Endothelial cell of umbilical vein (primary cell): ENCODE measurements at regions not wholly inside any gene's neighbourhood (a gene's known extent, or its start where the extent isn't known, plus 50 kb on each side); places are given as distances from the start of the nearest gene placed in this dataset.

Source experiments
- BruUV-seq: library from RNA; stranded (reverse); fragments of 400-500 nt; replicated peaks from 2 replicates; lab custom pipeline; 2021; lab: Mats Ljungman, UMichigan
- CTCF ChIA-PET: fragments of 300-600, 350-600 bp; sonication (Branson Sonifier 250); formaldehyde crosslinking; loops from one replicate; lab custom pipeline; 2021; ENCODE audit warnings: antibody characterized with exemption, inconsistent platforms; lab: Charles Lee
- POLR2A ChIA-PET: fragments of 300-600, 350-600 bp; sonication (Branson Sonifier 250); formaldehyde crosslinking; loops from one replicate; lab custom pipeline; 2021; ENCODE audit warnings: antibody characterized with exemption, inconsistent platforms; lab: Charles Lee
- DNase-seq: peaks from one replicate; pipeline ENCODE4 v3.0.0-alpha.2; 2011; ENCODE audit warnings: low read depth, low spot score
- FAIRE-seq: peaks from 2 replicates; lab custom pipeline; 2011; peaks lifted over from hg19 to GRCh38; lab: Jason Lieb, UNC
- H2AFZ ChIP-seq: 2 replicates; pipeline ENCODE4 v1.6.0; 2012; ENCODE audit warnings: low read depth, low read length, control low read depth, inconsistent platforms
- H3K27ac ChIP-seq: 2 replicates; pipeline ENCODE4 v1.5.1; 2011; ENCODE audit warnings: low read depth, mild to moderate bottlenecking, control low read depth, low read length, moderate library complexity; ENCODE audit not compliant: insufficient read depth
- H3K27me3 ChIP-seq, 2 experiments: 2 replicates each; pipeline versions ENCODE4 v1.6.0 to v1.6.1; 2011; ENCODE audit warnings: low read length in 2 of 2, mixed read lengths in 1 of 2; ENCODE audit not compliant: control insufficient read depth in 2 of 2, insufficient read depth in 2 of 2
- H3K36me3 ChIP-seq, 2 experiments: 2 replicates in 1 of 2; 3 replicates in 1 of 2; pipeline ENCODE4 v1.5.1; 2011; ENCODE audit warnings: low read length in 2 of 2, mild to moderate bottlenecking in 1 of 2, moderate library complexity in 1 of 2; ENCODE audit not compliant: control insufficient read depth in 2 of 2, insufficient read depth in 2 of 2; ENCODE audit errors: extremely low read depth in 1 of 2
- H3K4me1 ChIP-seq: 3 replicates; pipeline ENCODE4 v1.5.1; 2011; ENCODE audit warnings: mild to moderate bottlenecking, low read length; ENCODE audit not compliant: control insufficient read depth, insufficient read depth; ENCODE audit errors: extremely low read depth
- H3K4me2 ChIP-seq: 2 replicates; pipeline ENCODE4 v1.6.1; 2011; ENCODE audit warnings: low read length, control low read depth, mixed read lengths; ENCODE audit not compliant: insufficient read depth
- H3K4me3 ChIP-seq, 3 experiments: fragments of 200-600 bp in 1 of 3; sonication (generic), shearing (Covaris generic) in 1 of 3; replicated peaks in 1 of 3; 2 replicates each; pipeline ENCODE4 v1.5.1; 2011 to 2016; ENCODE audit warnings: control low read depth in 3 of 3, low read length in 3 of 3, mild to moderate bottlenecking in 2 of 3, inconsistent platforms in 1 of 3, low read depth in 1 of 3, moderate library complexity in 1 of 3; ENCODE audit not compliant: insufficient read depth in 1 of 3
- H3K79me2 ChIP-seq: 2 replicates; pipeline ENCODE4 v1.6.0; 2012; ENCODE audit warnings: low read length, inconsistent platforms; ENCODE audit not compliant: control insufficient read depth, insufficient read depth
- H3K9ac ChIP-seq: replicated peaks from 2 replicates; pipeline ENCODE3; 2011; ENCODE audit warnings: low read length, control low read depth; ENCODE audit not compliant: insufficient read depth; ENCODE audit errors: extremely low read depth
- H3K9me1 ChIP-seq: replicated peaks from 3 replicates; pipeline ENCODE4 v1.6.0; 2011; ENCODE audit warnings: mild to moderate bottlenecking, low read length; ENCODE audit not compliant: control insufficient read depth, insufficient read depth; ENCODE audit errors: extremely low read depth
- H3K9me3 ChIP-seq: replicated peaks from 2 replicates; pipeline ENCODE4 v1.5.1; 2012; ENCODE audit warnings: low read length, inconsistent platforms; ENCODE audit not compliant: control insufficient read depth, insufficient read depth
- H4K20me1 ChIP-seq: replicated peaks from 2 replicates; pipeline ENCODE3; 2011; ENCODE audit warnings: mild to moderate bottlenecking, low read length; ENCODE audit not compliant: control insufficient read depth, insufficient read depth; ENCODE audit errors: extremely low read depth
- EZH2 ChIP-seq: IDR thresholded peaks from 2 replicates; pipeline ENCODE4 v1.6.1; 2012; ENCODE audit warnings: borderline replicate concordance, low read depth, mild to moderate bottlenecking, moderate library complexity, low read length, inconsistent platforms; ENCODE audit not compliant: severe bottlenecking
- FOS ChIP-seq: IDR thresholded peaks from 2 replicates; pipeline ENCODE4 v1.6.1; 2011; ENCODE audit warnings: mild to moderate bottlenecking, low read length, moderate library complexity, borderline replicate concordance; ENCODE audit not compliant: insufficient read depth
- GATA2 ChIP-seq: IDR thresholded peaks from 2 replicates; pipeline ENCODE4 v1.7.0; 2011; ENCODE audit warnings: low read depth, mild to moderate bottlenecking, moderate library complexity, mixed read lengths, low read length; ENCODE audit not compliant: insufficient read length, insufficient read depth
- JUN ChIP-seq: IDR thresholded peaks from 2 replicates; pipeline ENCODE4 v1.6.1; 2011; ENCODE audit warnings: borderline replicate concordance, low read depth; ENCODE audit not compliant: insufficient read length, insufficient read depth
- MYC ChIP-seq: IDR thresholded peaks from one replicate; pipeline ENCODE4 v1.6.1; 2011; ENCODE audit warnings: mild to moderate bottlenecking, low read depth, low read length
- POLR2A ChIP-seq: IDR thresholded peaks from 2 replicates; pipeline ENCODE4 v1.6.1; 2012; ENCODE audit warnings: low read depth, mild to moderate bottlenecking, control low read depth, low read length
- POLR2AphosphoS5 ChIP-seq: IDR thresholded peaks from 2 replicates; pipeline ENCODE4 v1.6.1; 2012; ENCODE audit warnings: low read depth, mild to moderate bottlenecking, control low read depth, low read length, moderate library complexity; ENCODE audit not compliant: insufficient read depth
- dilution Hi-C: fragments of 300-500 bp; cut with MboI; formaldehyde crosslinking; loops from one replicate; pipeline ENCODE4 v1.15.0; 2019; ENCODE audit warnings: low sequenced_read_pairs; ENCODE audit not compliant: extremely low pct_ligation_motif_present
- intact Hi-C: fragments of 100-400 bp; cut with micrococcal nuclease; formaldehyde crosslinking; loops from one replicate; pipeline ENCODE4 v1.10.0; 2022
- TF ChIP-seq, protein P1 (sequence below), 2 donors: IDR thresholded peaks; 1 replicate in 1 of 2; 2 replicates in 1 of 2; pipeline ENCODE4 v1.5.1; 2011; ENCODE audit warnings: low read length in 2 of 2, mild to moderate bottlenecking in 2 of 2, moderate library complexity in 2 of 2, control low read depth in 1 of 2, inconsistent platforms in 1 of 2, low read depth in 1 of 2; ENCODE audit not compliant: insufficient read depth in 1 of 2; ENCODE audit errors: extremely low read depth in 1 of 2
- TF ChIP-seq, protein P2 (sequence below): IDR thresholded peaks from 2 replicates; pipeline ENCODE4 v1.6.1; 2011; ENCODE audit not compliant: insufficient read depth, insufficient read length

DNA sequence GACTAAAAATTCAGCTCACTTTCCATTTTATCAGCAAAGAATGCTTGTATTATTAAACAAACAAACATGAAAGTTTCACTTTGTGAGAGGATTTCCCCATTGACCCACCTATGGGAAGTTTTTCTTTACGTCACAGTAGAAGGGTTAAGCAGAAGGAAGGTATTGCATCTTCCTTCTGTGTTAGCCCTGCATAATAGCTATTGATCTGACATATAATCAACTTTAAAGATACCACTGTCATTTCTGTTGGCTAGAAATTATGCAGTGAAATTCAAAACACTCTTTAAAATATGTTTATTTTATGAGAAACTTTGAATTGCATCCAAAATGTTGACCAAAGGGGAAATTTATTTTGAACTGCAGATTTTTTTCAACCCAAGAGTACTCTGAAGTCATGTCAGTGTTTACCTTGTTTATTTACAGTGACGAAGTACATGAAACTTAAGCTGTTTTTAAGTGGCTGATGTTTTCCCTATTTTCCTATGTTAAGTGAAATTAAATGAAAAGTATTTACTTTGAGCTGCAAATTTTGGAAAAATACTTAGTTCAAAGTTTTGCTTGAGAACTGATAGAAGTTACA, 566.4 kb downstream of the ZEB2 start:
- Histone ChIP-seq H3K9ac (no peak overlapping the region), H2AFZ (no peak overlapping the region), H4K20me1 (no peaks in the 10 kb centered on the region), H3K27me3 (no peaks in the 10 kb centered on the region), H3K9me3 (no peaks in the 10 kb centered on the region), H3K27ac (no peak overlapping the region), H3K4me3 (no peak overlapping the region), H3K4me2 (no peak overlapping the region), H3K4me1 (no peaks in the 10 kb centered on the region), H3K36me3 (no peaks in the 10 kb centered on the region), H3K79me2 (no peaks in the 10 kb centered on the region), H3K9me1 (no peaks in the 10 kb centered on the region)
- FAIRE-seq (no peak), DNase-seq (no peak)
- BruUV-seq: no TSS peak
- POLR2A ChIA-PET: no interaction called here
- CTCF ChIA-PET: interaction anchor here (0.8 kb wide), 1 partner anchor 9 kb away, joined by 5 read pairs; no protein-coding TSS in a partner anchor
- TF ChIP-seq JUN (no peak), FOS (no peak), MYC (no peak), POLR2A (no peak), GATA2 (no peak), EZH2 (no peak), POLR2AphosphoS5 (no peak)
- TF ChIP-seq, protein P1, sequence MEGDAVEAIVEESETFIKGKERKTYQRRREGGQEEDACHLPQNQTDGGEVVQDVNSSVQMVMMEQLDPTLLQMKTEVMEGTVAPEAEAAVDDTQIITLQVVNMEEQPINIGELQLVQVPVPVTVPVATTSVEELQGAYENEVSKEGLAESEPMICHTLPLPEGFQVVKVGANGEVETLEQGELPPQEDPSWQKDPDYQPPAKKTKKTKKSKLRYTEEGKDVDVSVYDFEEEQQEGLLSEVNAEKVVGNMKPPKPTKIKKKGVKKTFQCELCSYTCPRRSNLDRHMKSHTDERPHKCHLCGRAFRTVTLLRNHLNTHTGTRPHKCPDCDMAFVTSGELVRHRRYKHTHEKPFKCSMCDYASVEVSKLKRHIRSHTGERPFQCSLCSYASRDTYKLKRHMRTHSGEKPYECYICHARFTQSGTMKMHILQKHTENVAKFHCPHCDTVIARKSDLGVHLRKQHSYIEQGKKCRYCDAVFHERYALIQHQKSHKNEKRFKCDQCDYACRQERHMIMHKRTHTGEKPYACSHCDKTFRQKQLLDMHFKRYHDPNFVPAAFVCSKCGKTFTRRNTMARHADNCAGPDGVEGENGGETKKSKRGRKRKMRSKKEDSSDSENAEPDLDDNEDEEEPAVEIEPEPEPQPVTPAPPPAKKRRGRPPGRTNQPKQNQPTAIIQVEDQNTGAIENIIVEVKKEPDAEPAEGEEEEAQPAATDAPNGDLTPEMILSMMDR (IDR thresholded peaks at IDR 0.05; ENCODE audit: extremely low read depth in 1 of 2, insufficient read depth in 1 of 2, low read depth in 1 of 2, low read length in 2 of 2): no peak
- TF ChIP-seq, protein P2, sequence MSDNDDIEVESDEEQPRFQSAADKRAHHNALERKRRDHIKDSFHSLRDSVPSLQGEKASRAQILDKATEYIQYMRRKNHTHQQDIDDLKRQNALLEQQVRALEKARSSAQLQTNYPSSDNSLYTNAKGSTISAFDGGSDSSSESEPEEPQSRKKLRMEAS: no peak
- dilution Hi-C loops (no loop called here), intact Hi-C loops (no loop called here)
